ENCODE measurements at regions not wholly inside any gene's neighbourhood (a gene's known extent, or its start where the extent isn't known, plus 50 kb on each side); places are given as distances from the start of the nearest gene placed in this dataset.
"Not testable (repeated sequence)": the region's sequence is repeated elsewhere in the genome, so short reads cannot be mapped to it uniquely, and the experiment has no call there.

DNA sequence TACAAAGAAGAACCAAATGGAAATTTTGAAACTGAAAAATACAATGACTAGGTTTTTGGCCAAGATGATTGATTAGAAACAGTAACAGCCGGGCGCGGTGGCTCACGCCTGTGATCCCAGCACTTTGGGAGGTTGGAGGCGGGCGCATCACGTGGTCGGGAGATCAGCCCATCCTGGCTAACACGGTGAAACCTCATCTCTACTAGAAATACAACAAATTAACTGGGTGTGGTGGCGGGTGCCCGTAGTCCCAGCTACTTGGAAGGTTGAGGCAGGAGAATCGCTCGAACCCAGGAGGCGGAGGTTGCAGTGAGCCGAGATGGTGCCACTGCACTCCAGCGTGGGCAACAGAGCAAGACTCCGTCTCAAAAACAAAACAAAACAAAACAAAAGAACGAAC, 785.8 kb upstream of the DDX18 start:
- TF ChIP-seq, protein P1, sequence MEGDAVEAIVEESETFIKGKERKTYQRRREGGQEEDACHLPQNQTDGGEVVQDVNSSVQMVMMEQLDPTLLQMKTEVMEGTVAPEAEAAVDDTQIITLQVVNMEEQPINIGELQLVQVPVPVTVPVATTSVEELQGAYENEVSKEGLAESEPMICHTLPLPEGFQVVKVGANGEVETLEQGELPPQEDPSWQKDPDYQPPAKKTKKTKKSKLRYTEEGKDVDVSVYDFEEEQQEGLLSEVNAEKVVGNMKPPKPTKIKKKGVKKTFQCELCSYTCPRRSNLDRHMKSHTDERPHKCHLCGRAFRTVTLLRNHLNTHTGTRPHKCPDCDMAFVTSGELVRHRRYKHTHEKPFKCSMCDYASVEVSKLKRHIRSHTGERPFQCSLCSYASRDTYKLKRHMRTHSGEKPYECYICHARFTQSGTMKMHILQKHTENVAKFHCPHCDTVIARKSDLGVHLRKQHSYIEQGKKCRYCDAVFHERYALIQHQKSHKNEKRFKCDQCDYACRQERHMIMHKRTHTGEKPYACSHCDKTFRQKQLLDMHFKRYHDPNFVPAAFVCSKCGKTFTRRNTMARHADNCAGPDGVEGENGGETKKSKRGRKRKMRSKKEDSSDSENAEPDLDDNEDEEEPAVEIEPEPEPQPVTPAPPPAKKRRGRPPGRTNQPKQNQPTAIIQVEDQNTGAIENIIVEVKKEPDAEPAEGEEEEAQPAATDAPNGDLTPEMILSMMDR (conservative IDR thresholded peaks at IDR 0.05; ENCODE audit: low read depth in 2 of 2): not testable (repeated sequence)
- TF ChIP-seq, protein P2, sequence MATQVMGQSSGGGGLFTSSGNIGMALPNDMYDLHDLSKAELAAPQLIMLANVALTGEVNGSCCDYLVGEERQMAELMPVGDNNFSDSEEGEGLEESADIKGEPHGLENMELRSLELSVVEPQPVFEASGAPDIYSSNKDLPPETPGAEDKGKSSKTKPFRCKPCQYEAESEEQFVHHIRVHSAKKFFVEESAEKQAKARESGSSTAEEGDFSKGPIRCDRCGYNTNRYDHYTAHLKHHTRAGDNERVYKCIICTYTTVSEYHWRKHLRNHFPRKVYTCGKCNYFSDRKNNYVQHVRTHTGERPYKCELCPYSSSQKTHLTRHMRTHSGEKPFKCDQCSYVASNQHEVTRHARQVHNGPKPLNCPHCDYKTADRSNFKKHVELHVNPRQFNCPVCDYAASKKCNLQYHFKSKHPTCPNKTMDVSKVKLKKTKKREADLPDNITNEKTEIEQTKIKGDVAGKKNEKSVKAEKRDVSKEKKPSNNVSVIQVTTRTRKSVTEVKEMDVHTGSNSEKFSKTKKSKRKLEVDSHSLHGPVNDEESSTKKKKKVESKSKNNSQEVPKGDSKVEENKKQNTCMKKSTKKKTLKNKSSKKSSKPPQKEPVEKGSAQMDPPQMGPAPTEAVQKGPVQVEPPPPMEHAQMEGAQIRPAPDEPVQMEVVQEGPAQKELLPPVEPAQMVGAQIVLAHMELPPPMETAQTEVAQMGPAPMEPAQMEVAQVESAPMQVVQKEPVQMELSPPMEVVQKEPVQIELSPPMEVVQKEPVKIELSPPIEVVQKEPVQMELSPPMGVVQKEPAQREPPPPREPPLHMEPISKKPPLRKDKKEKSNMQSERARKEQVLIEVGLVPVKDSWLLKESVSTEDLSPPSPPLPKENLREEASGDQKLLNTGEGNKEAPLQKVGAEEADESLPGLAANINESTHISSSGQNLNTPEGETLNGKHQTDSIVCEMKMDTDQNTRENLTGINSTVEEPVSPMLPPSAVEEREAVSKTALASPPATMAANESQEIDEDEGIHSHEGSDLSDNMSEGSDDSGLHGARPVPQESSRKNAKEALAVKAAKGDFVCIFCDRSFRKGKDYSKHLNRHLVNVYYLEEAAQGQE (IDR thresholded peaks at IDR 0.05; ENCODE audit: unreplicated experiment): not testable (repeated sequence)
- not testable (repeated sequence) for TF ChIP-seq EZH2phosphoT487 (IDR thresholded peaks at IDR 0.05; ENCODE audit: unreplicated experiment); JUNB (IDR thresholded peaks at IDR 0.05; ENCODE audit: unreplicated experiment); POLR2AphosphoS5 (IDR thresholded peaks at IDR 0.05; ENCODE audit: low read depth); EZH2 (IDR thresholded peaks at IDR 0.05; ENCODE audit: low read depth, unreplicated experiment)
